ENCODE measurements at regions not wholly inside any gene's neighbourhood (a gene's known extent, or its start where the extent isn't known, plus 50 kb on each side); places are given as distances from the start of the nearest gene placed in this dataset.

DNA sequence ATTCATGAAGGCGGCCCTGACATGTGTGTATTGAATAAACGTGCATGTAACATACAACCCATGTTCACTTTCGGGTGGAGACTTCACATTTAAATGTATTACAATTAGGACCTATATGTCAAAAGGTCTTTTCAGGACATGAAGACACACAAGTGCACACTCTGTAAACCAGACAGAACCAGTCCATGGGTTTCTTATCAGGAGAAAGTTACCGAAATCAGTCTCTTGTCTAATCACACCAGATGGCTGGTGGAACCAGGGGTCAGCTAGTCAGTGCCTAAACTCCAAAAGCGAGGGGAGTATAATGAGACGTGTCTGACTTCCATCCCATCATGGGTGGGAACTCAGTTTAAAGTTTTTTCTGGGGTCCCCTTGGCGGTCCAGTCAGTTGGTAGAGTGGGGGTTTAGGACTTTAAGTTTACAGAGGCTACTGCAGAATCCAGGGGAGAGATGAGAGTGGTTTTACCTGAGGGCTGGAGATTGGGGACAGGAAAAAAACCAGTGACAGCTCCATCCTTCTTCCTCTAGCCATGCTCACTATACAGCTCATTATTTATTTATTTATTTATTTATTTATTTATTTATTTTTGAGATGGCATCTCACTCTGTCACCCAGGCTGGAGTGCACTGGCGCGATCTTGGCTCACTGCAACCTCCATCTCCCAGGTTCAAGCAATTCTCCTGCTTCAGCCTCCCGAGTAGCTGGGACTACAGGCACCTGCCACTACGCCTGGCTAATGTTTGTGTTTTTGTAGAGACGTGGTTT lies 251.3 kb upstream of the LYZL1 start:
- no peak for DNase-seq

DNA sequence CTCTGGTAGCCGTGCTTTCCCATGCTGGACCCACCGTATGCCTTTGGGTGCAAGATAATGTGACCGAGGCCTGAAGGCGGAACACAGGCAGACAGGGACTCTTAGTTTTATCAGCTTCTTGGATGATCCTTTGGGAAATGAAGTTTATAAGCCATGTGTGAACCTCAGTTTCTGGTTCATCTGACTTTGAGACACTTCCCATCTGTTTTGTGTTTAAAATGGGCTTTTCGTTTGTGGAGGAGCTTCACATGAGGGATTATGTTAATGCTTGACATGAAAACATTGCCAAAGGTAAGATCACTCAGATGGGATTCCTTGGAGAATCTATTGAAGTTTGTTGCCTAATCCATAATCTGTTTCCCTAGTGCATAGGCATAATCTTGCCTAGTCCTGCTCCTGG lies 249.8 kb upstream of the LYZL1 start:
- DNase-seq = no peak

DNA sequence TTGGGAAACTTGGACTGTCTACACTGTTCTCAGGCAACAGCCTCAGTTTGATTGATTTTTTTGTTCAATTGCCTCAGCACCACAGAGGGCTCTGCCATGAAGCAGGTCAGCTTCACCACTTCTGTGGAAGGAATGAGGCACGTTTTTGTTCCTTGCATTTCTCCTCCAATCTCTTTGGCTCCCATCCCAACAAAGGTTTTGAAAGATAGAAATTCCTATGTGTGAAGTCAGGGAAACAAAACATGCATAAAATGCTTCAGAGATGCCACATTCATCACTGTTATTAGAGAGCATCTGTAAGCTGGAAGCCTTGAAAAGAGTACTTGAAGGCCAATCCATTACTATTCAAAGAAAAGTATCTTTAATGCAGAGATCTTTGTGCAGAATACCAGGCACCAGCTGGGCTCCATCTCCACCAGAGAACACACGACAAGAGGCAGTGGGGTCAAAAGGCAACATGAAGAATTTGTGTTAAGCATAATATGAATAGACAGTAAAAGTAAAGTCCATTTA lies 249.1 kb upstream of the LYZL1 start:
- DNase-seq = no peak

DNA sequence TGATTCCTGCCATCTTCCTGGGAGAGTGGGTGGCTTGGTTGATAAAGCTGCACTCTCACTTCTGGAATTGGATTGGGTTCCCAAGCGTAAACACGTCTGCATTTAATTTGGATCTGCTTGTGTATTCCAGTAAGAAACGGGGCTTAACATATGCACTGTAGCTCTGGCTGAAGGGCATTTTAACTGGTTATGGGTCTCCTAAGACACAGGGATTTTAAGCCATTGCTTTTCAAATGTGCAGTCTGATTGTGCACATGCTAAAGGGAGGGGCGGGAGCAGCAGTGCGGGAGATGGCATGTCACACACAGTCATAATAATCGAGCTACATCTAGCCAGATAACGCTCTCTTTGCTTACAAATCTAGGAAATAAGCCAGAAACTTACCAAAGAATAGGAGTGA lies 247.3 kb upstream of the LYZL1 start:
- no peak for DNase-seq

DNA sequence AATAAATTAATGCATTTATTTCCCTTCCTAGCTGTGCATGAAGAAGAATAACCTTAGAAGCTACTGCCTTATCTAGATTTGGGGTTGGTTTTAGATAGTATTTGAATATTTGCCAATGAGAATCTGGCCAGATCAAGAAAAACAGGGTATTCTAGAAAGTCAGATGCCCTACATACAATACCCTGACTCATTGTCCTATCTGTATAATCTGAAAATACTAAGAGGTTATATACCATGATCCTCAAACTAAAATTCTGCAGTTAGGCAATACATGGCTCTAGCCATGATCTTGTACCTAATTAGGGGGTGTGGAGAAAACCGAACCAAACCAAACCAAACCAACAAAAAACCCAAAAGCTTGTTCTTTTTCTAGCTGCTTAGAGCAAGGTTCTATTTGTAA lies 240.4 kb upstream of the LYZL1 start:
- no peak for DNase-seq

DNA sequence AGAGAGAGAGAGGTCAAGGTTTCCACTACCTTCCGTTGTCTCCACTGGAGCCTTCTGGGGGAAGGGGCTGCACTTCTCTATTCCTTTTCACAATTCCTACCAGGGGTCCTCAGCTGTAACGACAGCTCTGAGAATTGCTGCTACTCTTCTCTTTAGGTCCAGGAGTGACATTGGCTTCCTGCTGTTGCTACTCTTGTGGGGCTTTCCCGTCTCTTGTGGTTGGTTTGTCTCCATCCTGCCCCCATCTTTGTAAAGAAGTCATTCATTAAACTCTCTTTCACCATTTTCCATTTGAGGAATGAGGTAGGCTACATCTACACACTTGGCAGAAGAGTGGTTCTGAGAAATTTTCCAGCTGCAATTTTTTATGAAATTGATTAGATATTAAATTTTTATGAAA lies 238.8 kb upstream of the LYZL1 start:
- DNase-seq = no peak

DNA sequence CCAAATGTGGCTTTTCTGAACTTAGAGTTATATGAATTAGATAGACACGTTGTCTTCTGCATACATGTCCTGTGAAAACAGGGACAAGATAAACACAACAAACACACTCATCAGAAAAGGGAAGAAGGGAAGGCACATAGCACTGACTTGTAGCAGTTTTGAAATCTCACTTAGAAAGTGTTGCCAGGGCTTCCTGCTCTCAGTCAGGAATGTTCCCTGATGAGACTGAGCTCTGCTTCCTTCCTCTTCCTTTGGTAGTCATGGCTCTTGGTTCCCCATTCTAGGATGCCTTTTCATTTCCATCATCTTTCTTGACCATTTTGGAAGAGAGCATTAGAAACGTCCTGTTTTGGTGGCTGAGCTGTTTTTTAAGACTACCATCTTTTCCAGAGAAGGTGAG lies 233.8 kb upstream of the LYZL1 start:
- DNase-seq = no peak

DNA sequence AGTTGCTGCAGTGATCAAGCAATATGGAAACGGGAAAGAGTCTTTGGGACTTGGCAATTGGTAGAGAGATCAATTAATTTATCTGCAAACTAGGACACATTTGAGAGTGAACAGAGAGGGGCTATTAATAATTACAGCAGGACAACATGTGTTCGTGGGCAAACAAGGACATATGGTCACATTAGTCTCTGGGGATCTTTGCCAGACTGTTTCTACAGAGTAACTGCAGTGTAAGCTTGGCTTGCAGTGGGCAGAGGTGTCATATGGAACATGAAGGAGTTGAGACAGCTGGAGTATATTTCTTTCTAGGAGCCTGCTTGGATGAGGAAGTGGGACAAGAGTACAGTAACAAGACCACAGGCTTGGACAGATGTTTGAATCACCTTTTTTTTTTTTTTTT lies 232.1 kb upstream of the LYZL1 start:
- DNase-seq = no peak

DNA sequence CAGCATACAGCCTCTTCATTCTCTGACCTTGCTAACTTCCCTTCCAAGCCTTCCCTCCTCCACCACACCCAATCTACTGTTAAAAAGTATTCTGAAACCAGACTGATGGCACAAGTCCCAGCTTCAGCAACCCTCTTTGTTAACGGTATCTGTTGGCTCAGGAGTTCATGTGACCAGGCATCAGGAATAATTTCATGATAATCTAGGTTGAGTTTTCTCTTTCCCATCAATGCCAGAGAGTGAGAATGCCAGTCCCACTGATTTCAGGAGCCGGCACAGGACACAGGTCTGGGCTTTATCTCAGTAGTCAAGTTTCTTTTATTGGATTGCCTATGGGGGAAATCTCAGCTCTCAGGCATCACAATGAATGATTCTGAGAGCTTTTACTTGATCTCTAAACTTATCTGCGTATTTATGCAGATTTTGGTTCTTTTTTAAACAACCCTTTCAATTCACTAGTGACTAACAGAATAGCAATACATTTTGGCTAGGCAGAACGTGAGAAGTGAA lies 231.0 kb upstream of the LYZL1 start:
- DNase-seq = no peak

DNA sequence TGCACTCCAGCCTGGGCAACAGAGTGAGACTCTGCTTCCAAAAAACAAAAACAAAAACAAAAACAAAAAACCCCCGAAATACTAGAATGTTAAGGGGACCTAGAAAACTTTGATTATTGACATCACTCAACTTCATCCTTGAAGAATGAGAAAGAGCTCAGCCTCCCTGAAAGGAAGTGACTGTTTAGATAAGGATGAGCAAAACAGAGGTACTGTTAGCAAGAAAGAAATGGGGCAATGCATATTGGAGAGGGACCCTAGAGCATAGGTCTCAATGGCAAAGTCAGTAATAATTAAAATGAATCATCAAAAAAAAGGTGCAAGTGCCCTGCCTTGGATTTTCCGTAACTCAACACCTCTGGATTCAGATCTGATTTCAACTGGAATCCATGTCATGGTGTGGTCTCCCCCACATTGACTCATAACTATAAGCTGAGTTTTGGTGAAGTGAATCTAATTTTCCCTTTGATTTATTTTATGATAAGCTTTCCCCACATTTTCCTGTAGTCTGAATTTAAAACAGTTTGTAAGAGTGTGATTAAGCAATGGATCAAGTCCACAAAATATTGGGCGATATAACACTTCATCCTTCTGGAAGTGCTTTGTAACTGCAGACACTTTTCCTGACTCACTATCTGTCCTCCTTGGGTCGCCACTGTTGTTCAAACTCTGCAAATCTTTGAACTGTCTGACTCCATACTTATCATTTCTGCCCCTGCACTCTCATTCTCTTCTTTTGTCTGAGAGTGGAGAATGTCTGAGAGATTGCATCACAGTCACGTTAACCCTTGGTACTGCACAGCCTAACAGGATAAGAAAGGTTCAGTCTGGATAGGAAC lies 224.8 kb upstream of the LYZL1 start:
- no peak for DNase-seq

DNA sequence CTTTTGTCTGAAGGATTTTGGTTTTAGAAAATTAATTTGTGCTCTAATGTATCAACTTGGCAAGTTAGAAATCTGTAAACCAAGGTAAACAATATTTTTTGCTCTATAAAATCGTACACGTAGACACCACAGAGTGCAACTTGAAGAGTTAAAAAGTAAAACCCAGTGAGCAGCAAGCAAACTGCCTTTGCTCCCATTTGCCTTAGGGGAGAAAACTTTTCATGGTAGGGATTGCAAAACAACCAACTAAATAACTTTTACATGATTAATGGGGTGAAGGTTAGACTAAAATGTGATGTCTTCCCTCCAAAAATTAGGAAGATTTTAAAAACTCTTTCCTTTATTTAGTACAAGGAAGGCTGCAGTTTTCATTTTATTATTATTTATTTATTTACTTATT lies 224.2 kb upstream of the LYZL1 start:
- DNase-seq = no peak

DNA sequence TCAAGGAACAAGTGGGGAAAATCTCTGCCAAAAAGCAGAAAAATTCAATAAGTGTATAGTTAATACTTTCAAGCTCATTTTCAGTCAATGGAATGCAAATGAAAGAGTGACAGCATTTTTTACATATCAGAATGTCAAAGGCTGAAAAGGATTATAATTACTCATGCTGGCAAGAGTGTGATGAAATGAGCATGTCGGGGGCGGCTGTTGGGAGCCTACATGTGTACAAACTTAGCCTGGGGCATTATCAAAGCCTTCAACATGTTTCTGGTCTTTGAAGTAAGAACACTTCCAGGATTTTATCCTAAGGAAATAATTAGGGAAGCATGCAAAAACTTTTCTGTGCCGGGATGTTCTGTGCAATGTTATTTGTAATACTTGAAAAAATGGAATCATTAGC lies 221.7 kb upstream of the LYZL1 start:
- DNase-seq = no peak

DNA sequence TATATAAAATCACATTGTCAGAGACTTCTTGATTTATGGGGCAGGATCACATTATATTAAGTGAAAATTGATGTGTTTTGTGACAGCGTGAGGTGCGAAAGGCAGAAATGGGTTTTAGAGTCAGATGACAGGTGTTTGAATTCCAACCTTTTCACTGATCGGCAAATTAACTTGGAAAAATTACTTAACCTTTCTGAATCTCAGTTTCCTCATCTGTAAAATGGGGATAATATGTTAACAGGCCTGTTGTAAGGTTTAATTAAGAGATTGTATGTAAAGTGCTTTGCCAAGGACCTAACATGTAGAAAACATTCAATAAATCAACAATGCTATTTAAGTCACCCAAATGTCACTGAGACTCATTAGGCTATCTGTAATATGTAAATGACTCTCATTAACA lies 221.2 kb upstream of the LYZL1 start:
- no peak for DNase-seq

DNA sequence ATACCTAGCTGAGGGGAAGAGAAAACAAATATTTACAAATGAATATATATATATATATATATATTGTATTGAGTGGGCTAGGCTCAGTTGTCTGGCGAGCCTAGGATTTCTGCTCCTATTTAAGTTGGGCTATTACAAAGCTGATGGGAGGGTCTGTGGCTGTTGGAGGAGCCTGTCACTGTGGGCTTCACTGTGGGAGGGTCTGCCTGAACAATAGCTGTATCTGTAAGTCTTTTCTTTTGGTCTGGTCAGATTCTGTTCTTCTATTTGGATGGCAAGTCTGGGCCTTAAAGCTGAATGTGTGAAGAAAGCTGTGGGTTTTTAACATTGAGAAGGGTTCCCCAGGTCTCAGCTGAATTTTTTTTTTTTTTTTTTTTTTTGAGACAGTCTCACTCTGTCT lies 220.6 kb upstream of the LYZL1 start:
- no peak for DNase-seq

DNA sequence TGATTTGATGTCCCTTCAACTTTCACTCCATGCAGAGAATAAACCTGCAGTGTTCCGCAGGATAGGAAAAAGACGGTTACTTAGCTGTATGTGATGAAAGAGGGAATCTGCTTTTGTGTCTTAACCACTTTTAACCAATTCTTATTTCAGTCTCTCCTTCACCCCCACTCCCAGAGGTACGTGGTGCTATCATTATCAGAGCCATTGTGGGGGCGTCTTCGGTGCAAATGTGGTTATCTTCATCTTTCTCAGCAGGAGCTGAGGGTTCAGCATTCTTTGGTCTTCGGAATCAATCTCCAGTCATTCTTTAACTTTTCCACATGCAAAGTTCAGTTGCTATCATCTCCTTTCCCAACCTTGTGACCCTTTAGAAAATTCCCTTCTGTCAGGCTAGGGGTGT lies 219.9 kb upstream of the LYZL1 start:
- no peak for DNase-seq

DNA sequence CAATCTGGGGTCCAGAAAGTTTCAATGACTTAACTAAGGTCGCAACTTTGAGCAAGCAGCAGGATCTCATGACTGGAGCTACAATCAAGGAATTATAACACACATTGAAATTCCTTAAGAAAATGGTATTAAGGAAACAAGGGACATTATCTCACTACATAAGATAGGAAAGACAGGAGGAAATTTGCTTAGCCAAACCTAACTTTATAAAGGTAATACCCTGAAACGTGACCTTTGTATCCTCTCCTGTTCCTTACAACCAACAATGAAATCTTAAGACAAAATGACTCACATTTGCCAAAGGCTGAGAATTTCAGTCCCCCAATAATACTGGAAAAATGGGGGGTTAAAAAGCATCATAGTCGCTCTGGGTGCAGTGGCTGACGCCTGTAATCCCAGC lies 218.9 kb upstream of the LYZL1 start:
- DNase-seq = no peak

DNA sequence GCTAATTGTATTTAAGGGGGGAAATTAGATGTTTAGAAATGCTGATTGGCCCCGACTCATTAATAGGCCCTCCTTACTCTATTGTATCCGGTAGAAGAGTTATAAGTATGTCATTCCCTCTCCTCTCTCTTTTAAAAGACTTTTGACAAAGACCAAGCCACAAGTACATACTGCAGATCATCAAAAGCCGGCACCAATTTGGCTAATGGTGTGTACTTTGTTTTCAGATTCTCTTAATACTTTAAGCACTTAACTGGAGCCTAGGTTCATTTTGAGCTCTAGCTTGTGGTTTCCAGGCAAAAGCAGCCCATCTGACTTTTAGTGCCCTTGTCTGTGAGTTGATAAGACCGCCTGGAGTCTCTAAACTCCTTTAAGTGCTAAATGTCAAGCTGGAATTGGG lies 210.0 kb upstream of the LYZL1 start:
- DNase-seq = no peak

DNA sequence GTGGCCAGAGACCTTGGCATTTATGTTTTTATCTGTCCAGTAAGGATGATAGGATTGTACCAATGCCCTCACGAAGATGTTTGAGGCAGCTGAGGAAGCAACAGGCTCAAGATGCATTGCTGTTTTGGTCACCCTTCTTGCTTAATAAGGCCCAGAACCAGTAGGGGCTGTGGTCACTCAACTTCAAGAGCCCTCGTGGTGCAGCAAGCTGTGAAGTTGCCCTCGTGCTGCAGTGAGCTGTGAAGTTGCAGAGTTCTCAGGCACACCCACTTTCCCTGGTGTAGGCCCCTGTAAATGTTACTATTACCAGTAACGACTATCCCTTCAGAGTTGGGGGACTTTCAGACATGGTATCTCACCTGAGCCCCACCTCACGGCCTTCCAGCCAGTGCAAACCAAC lies 207.6 kb upstream of the LYZL1 start:
- no peak for DNase-seq

DNA sequence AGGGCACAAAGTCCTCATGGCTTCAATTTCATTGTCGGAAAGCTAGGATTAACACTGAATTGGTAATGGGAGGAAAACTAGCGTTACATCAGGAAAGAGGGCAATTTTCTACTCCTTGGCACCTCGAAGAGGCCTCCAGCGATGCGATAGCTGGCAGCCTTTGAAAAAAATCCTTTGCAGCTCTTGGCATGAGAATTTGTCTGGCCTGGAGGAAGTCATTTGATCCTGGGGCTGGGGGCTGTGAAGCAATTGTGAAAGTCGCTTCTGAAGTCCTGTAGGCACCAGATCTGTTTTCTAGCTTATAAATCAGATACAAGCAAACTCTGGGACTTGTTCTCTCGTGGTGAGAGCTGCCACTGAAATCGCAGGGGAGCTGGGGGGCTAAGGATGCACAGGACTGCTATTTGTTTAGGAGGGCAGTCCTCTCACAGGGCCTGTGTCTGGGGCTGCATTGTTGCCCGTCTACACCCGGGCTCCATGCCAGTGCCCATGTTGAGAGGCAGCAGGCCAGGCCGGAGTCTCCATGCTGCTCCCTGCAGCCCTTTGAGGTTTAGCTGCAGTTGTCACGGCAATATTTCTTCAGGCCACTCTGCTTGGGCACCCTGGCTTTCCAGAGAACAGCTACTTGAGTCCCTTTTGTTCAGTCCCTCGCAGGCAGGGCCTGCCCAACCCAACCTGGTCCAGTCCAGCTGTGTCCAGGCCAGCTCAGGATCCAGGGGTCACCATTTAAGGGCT lies 206.8 kb upstream of the LYZL1 start:
- no peak for DNase-seq

DNA sequence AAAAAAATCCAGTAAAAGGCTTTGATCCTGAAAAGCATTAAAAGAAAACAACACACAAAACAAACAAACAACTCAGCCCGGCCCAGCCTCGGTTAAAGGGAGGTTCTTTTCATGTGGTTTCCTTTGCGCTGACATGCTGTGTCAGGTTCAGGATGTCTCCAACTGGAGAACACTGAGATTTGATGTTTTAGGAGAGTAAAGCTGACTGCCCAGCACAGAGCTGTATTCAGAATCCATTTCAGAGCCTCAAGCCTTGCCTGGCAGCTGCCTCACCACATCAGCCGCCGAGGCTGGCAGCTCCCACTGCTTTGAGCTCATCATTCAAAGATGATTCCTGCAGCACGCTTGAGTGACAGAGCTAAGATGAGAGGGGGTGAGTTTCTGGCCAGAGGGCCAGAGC lies 205.8 kb upstream of the LYZL1 start:
- DNase-seq = no peak

DNA sequence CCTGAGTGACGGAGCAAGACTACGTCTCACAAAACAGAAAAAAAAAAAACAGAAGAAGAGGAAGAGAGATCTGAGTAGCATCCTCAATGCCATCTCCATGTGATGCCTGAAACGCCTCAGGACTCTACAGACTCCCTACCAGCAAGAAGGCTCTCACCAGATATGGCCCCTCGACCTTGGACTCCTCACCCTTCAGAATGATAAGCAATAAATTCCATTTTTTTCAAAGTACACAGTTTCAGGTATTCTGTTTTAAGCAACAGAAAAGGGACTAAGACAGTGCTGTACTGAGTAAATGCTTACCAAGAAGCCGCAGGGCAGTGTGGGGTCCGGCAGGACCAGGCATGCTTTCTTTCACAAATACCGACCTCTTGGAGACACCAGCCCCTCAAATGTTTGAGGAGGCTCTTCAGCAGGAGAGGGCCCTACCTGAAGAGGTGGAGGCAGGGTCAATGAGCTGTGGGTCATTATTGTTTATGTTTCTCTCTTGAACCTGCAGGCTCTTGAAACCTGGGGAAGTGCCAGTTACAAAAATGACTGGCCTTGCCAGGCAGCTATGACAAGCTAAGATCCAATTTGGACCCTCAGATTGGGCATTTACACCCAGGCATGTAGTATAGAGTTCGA lies 204.1 kb upstream of the LYZL1 start:
- no peak for DNase-seq

DNA sequence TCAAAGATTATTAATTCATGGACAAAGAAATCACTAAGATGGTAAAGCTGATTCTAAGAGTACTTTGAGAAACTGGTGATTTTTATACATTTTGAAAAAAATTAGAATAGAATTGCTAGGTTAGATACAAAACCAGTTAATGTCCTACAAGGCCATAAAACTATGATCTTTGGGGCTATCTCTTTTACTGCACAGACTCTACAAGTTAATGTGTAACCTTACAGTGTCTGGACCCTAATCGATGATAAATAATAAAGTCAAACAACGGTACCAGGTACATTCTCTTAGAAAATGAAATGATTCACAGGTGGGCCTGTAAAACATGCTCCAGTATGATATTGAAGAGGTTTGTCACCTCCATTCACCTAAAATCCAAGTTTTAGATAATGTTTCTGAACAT lies 199.8 kb upstream of the LYZL1 start:
- no peak for DNase-seq

DNA sequence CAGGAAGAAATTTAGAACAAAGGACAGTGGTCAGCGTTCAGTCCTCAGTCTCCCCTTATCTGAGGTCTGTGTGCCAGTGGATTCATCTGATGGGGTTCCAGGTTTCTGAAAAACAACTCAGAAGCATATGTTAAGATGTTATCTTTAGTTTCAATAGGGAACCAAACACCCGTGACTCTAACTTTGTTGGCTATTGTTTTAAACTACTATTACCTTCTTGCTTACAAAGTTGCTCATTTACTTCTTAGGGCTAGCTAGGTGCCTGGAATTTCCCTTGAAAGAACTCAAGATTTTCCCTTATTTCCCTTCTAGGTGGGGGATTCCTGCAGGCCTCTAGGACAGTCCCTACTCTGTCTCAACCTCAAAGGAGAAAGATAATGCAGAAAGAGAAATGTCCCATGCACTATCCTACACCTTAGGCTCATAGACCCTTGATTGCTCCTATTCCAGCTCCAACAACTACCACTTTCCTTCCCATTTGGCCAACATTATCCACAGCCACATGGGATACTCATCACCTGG lies 192.5 kb upstream of the LYZL1 start:
- no peak for DNase-seq
